HEK293 (cell line): ENCODE measurements at regions not wholly inside any gene's neighbourhood (a gene's known extent, or its start where the extent isn't known, plus 50 kb on each side); places are given as distances from the start of the nearest gene placed in this dataset.

Source experiments
- CTCF ChIA-PET: fragments of 350-600 bp; formaldehyde crosslinking; extraction: SDS; loops from one replicate; lab custom pipeline; 2021; ENCODE audit warnings: antibody characterized with exemption; lab: Yijun Ruan, JAX
- POLR2A ChIA-PET: fragments of 300-600 bp; formaldehyde crosslinking; extraction: SDS; loops from one replicate; lab custom pipeline; 2020; ENCODE audit warnings: antibody characterized with exemption, inconsistent platforms; lab: Yijun Ruan, JAX
- H3K27ac ChIP-seq: fragments of 200-500 bp; sonication (Bioruptor generic); 2 replicates; pipeline ENCODE4 v1.5.1; 2014; ENCODE audit warnings: low read depth, low read length, control low read depth, inconsistent platforms; ENCODE audit errors: extremely low read depth
- H3K36me3 ChIP-seq, 2 experiments: fragments of 200-500 bp in 1 of 2; sonication (Bioruptor generic) in 1 of 2; 1 replicate in 1 of 2; 2 replicates in 1 of 2; pipeline ENCODE4 v1.5.1; 2014 to 2017; ENCODE audit warnings: inconsistent platforms in 2 of 2, low read length in 2 of 2; ENCODE audit not compliant: control insufficient read depth in 2 of 2, insufficient read depth in 1 of 2
- H3K4me1 ChIP-seq: fragments of 200-500 bp; sonication (Bioruptor generic); 2 replicates; pipeline ENCODE4 v1.5.1; 2014; ENCODE audit warnings: mild to moderate bottlenecking, low read length, inconsistent platforms; ENCODE audit not compliant: control insufficient read depth, insufficient read depth
- H3K4me3 ChIP-seq: 2 replicates; pipeline ENCODE4 v1.5.1; 2011; ENCODE audit warnings: low read depth, mild to moderate bottlenecking, control low read depth, low read length, moderate library complexity
- H3K9me3 ChIP-seq: fragments of 200-500 bp; sonication (Bioruptor generic); 2 replicates; pipeline ENCODE4 v1.5.1; 2014; ENCODE audit warnings: low read depth, low read length, inconsistent platforms; ENCODE audit not compliant: control insufficient read depth, insufficient read depth
- AEBP2 ChIP-seq: fragments of 450-650 bp; formaldehyde crosslinking; IDR thresholded peaks from 2 replicates; pipeline ENCODE4 v1.5.1; 2016; ENCODE audit warnings: missing biosample characterization, missing genetic modification characterization, borderline replicate concordance
- INSM2 ChIP-seq: fragments of 450-650 bp; formaldehyde crosslinking; IDR thresholded peaks from 2 replicates; pipeline ENCODE4 v1.5.1; 2016; ENCODE audit warnings: missing biosample characterization, missing genetic modification characterization
- KLF7 ChIP-seq: fragments of 450-650 bp; formaldehyde crosslinking; IDR thresholded peaks from 2 replicates; pipeline ENCODE4 v1.5.1; 2016; ENCODE audit warnings: missing biosample characterization, missing genetic modification characterization, borderline replicate concordance
- PRDM1 ChIP-seq: fragments of 450-650 bp; formaldehyde crosslinking; IDR thresholded peaks from 2 replicates; pipeline ENCODE4; 2016; ENCODE audit warnings: missing biosample characterization, missing genetic modification characterization
- PRDM2 ChIP-seq: fragments of 450-650 bp; formaldehyde crosslinking; IDR thresholded peaks from 2 replicates; pipeline ENCODE4 v1.5.1; 2016; ENCODE audit warnings: missing biosample characterization, missing genetic modification characterization, borderline replicate concordance
- SCRT1 ChIP-seq: fragments of 450-650 bp; formaldehyde crosslinking; IDR thresholded peaks from 2 replicates; pipeline ENCODE4 v1.5.1; 2016; ENCODE audit warnings: missing biosample characterization, missing genetic modification characterization, borderline replicate concordance
- ZEB2 ChIP-seq: fragments of 450-650 bp; formaldehyde crosslinking; IDR thresholded peaks from 2 replicates; pipeline ENCODE4 v1.5.1; 2016; ENCODE audit warnings: missing biosample characterization, missing genetic modification characterization
- ZFP37 ChIP-seq: fragments of 450-650 bp; formaldehyde crosslinking; IDR thresholded peaks from 2 replicates; pipeline ENCODE4 v1.5.1; 2016; ENCODE audit warnings: missing biosample characterization, missing genetic modification characterization
- ZFP69B ChIP-seq: fragments of 450-650 bp; formaldehyde crosslinking; IDR thresholded peaks from 2 replicates; pipeline ENCODE4 v1.5.1; 2016; ENCODE audit warnings: missing biosample characterization, missing genetic modification characterization
- ZNF16 ChIP-seq: fragments of 450-650 bp; formaldehyde crosslinking; IDR thresholded peaks from 2 replicates; pipeline ENCODE4 v1.5.1; 2016; ENCODE audit warnings: low read depth, missing biosample characterization, missing genetic modification characterization
- ZNF169 ChIP-seq: fragments of 450-650 bp; formaldehyde crosslinking; IDR thresholded peaks from 2 replicates; pipeline ENCODE4 v1.5.1; 2016; ENCODE audit warnings: missing biosample characterization, missing genetic modification characterization
- ZNF2 ChIP-seq: fragments of 450-650 bp; formaldehyde crosslinking; IDR thresholded peaks from 2 replicates; pipeline ENCODE4 v1.5.1; 2016; ENCODE audit warnings: missing biosample characterization, missing genetic modification characterization
- ZNF239 ChIP-seq: fragments of 450-650 bp; formaldehyde crosslinking; IDR thresholded peaks from 2 replicates; pipeline ENCODE4 v1.5.1; 2016; ENCODE audit warnings: missing biosample characterization, missing genetic modification characterization
- ZNF416 ChIP-seq: fragments of 450-650 bp; formaldehyde crosslinking; IDR thresholded peaks from 2 replicates; pipeline ENCODE4 v1.5.1; 2016; ENCODE audit warnings: missing biosample characterization, missing genetic modification characterization
- ZNF501 ChIP-seq: fragments of 450-650 bp; formaldehyde crosslinking; IDR thresholded peaks from 2 replicates; pipeline ENCODE4 v1.5.1; 2016; ENCODE audit warnings: missing biosample characterization, missing genetic modification characterization
- ZNF549 ChIP-seq: fragments of 450-650 bp; IDR thresholded peaks from 2 replicates; pipeline ENCODE4 v1.5.1; 2018; ENCODE audit warnings: missing biosample characterization, missing genetic modification characterization, mild to moderate bottlenecking, inconsistent platforms, moderate library complexity
- ZNF701 ChIP-seq: fragments of 450-650 bp; formaldehyde crosslinking; IDR thresholded peaks from 2 replicates; pipeline ENCODE4 v1.5.1; 2016; ENCODE audit warnings: missing biosample characterization, missing genetic modification characterization
- ZNF707 ChIP-seq: fragments of 450-650 bp; formaldehyde crosslinking; IDR thresholded peaks from 2 replicates; pipeline ENCODE4 v1.5.1; 2016; ENCODE audit warnings: missing biosample characterization, missing genetic modification characterization
- ZNF830 ChIP-seq: fragments of 450-650 bp; IDR thresholded peaks from 2 replicates; pipeline ENCODE4 v1.5.0; 2018; ENCODE audit warnings: missing biosample characterization, missing genetic modification characterization, low read depth, mild to moderate bottlenecking, moderate library complexity
- TF ChIP-seq, protein P1 (sequence below): fragments of 450-650 bp; formaldehyde crosslinking; IDR thresholded peaks from 2 replicates; pipeline ENCODE4 v1.5.1; 2016; ENCODE audit warnings: missing biosample characterization, missing genetic modification characterization, low read depth

DNA sequence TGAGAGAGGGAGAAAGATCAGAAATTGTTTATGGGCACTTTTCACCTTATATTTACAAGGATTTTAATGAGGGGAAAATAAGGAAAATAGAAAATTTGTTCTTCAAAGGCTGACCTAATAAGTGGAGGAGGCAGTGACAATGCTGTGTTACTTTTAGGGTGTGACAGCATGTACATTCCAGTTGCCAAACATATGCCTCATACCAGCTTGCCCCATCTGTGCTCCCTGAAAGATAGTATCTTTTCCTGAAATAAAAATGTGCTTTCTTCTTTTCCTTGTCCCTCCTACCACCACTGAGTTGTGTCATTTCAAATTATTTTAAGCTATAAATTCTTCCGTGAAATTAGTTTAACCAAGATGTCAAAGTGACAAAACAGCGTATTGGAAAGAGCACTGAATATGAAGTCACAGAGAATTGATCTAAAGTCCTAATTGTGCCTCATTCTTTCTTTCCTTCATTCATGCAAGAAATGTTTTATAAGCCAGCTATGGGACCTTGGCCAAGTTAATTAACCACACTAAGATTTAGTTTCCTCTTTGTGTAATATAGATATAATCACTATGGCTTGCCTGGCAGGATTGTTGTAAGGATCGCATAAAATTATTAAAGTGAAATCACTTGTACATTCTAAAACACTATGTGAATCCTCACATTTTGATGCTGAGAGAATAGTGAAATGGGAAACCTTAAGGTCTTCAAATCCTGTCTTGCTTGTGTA is 1307.5 kb upstream of the TENM4 start (continued):
- TF ChIP-seq PRDM2 (tag by site-specific recombination) (no peak), ZNF169 (tag by site-specific recombination) (no peak), ZNF549 (tag by site-specific recombination) (no peak), ZFP69B (tag by site-specific recombination) (no peak), PRDM1 (tag by site-specific recombination) (no peak), ZNF707 (tag by site-specific recombination) (no peak), INSM2 (tag by site-specific recombination) (no peak)
- TF ChIP-seq, all 188 proteins: peak for 0

DNA sequence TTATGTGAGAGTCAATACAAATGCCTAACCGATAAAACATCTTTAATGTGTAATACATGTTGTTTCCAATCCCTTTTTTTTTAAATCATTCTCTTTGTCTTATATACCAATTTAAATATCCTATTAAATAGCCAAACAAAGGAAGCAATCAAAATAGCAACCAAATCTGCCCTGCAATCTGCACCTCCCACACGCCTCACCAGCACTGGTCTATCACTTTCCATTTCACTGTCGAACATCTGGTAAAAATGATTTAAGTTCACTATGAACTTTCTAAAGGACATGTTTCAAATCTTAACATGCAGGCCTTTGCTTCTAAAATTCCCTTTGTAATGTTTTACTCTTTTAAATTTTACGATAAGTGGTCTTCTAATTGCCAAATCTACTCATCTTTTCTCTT is 1305.5 kb upstream of the TENM4 start:
- CTCF ChIA-PET = no interaction called here
- Histone ChIP-seq H3K9me3 (no peaks in the 10 kb centered on the region), H3K4me1 (no peaks in the 10 kb centered on the region), H3K4me3 (no peak overlapping the region), H3K36me3 (no peaks in the 10 kb centered on the region), H3K27ac (no peak overlapping the region)
- POLR2A ChIA-PET = no interaction called here
- TF ChIP-seq ZNF701 (no peak), AEBP2 (tag by site-specific recombination) (no peak), ZEB2 (tag by site-specific recombination) (no peak), ZFP37 (tag by site-specific recombination) (no peak), KLF7 (tag by site-specific recombination) (no peak), SCRT1 (tag by site-specific recombination) (no peak), ZNF239 (no peak), ZNF501 (tag by site-specific recombination) (no peak), ZNF16 (tag by site-specific recombination) (no peak), ZNF416 (no peak), ZNF2 (tag by site-specific recombination) (no peak), ZNF830 (tag by site-specific recombination) (no peak)
- TF ChIP-seq, protein P1, sequence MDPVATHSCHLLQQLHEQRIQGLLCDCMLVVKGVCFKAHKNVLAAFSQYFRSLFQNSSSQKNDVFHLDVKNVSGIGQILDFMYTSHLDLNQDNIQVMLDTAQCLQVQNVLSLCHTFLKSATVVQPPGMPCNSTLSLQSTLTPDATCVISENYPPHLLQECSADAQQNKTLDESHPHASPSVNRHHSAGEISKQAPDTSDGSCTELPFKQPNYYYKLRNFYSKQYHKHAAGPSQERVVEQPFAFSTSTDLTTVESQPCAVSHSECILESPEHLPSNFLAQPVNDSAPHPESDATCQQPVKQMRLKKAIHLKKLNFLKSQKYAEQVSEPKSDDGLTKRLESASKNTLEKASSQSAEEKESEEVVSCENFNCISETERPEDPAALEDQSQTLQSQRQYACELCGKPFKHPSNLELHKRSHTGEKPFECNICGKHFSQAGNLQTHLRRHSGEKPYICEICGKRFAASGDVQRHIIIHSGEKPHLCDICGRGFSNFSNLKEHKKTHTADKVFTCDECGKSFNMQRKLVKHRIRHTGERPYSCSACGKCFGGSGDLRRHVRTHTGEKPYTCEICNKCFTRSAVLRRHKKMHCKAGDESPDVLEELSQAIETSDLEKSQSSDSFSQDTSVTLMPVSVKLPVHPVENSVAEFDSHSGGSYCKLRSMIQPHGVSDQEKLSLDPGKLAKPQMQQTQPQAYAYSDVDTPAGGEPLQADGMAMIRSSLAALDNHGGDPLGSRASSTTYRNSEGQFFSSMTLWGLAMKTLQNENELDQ (tag by site-specific recombination) = no peak
